NT2/D1 (cell line): ENCODE measurements at regions not wholly inside any gene's neighbourhood (a gene's known extent, or its start where the extent isn't known, plus 50 kb on each side); places are given as distances from the start of the nearest gene placed in this dataset.
"Not testable (repeated sequence)": the region's sequence is repeated elsewhere in the genome, so short reads cannot be mapped to it uniquely, and the experiment has no call there.

Experiments used
- DNase-seq: peaks from one replicate; pipeline ENCODE4 v3.0.0-alpha.2; 2011; ENCODE audit warnings: low read depth, low spot score
- H3K27me3 ChIP-seq: 2 replicates; pipeline ENCODE4 v1.6.0; 2011; ENCODE audit warnings: mild to moderate bottlenecking; ENCODE audit not compliant: insufficient read length, insufficient read depth
- H3K36me3 ChIP-seq: 2 replicates; pipeline ENCODE4 v1.6.1; 2011; ENCODE audit warnings: mild to moderate bottlenecking, low read length, mixed read lengths; ENCODE audit not compliant: insufficient read depth, insufficient read length
- H3K4me1 ChIP-seq: 2 replicates; pipeline ENCODE4 v1.5.1; 2011; ENCODE audit not compliant: insufficient read depth, insufficient read length
- H3K4me3 ChIP-seq: 2 replicates; pipeline ENCODE4 v1.5.1; 2011; ENCODE audit warnings: low read depth; ENCODE audit not compliant: insufficient read length
- H3K9ac ChIP-seq: 2 replicates; pipeline ENCODE4 v1.6.0; 2011; ENCODE audit warnings: low read depth; ENCODE audit not compliant: insufficient read length
- H3K9me3 ChIP-seq: 2 replicates; pipeline ENCODE4 v1.5.1; 2011; ENCODE audit warnings: mild to moderate bottlenecking, low read length; ENCODE audit not compliant: insufficient read depth
- SUZ12 ChIP-seq: IDR thresholded peaks from 2 replicates; pipeline ENCODE4 v1.6.1; 2011; ENCODE audit not compliant: insufficient read length, insufficient read depth; ENCODE audit errors: extremely low read depth
- YY1 ChIP-seq: IDR thresholded peaks from 2 replicates; pipeline ENCODE4 v1.6.1; 2011; ENCODE audit not compliant: insufficient read length, insufficient read depth
- ZNF274 ChIP-seq: IDR thresholded peaks from 2 replicates; pipeline ENCODE4 v1.6.1; 2011; ENCODE audit warnings: mild to moderate bottlenecking, low read depth, low read length

GRCh38 chr22:22697377-22698117, 53.1 kb downstream of the GGTLC2 start:
- Histone ChIP-seq H3K36me3 (no peaks in the 10 kb centered on the region), H3K4me3 (no peak overlapping the region), H3K27me3 (peaks cover 98% of the 10 kb centered on the region), H3K4me1 (no peaks in the 10 kb centered on the region), H3K9me3 (no peaks in the 10 kb centered on the region), H3K9ac (no peak overlapping the region)
- TF ChIP-seq YY1 (no peak), ZNF274 (no peak), SUZ12 (no peak)
- no peak for DNase-seq

DNA sequence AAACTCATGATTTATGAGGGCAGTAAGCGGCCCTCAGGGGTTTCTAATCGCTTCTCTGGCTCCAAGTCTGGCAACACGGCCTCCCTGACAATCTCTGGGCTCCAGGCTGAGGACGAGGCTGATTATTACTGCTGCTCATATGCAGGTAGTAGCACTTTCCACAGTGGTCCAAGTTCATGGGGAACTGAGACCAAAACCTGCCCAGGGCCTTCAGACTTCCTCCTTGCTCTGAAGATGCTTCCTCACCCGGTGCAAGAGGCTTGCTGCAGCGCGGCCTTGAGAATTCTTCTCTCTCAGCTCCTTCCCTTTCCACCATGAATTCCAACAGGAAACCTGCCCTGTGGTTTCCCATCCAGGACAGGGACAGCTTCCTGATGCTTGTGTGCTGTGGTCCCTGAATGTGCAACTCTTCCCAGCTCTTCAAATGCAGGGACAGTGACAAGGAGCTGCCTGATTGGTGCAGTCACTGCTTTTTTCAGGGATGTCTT, 53.9 kb downstream of the GGTLC2 start:
- no peaks in the 10 kb centered on the region for H3K9me3 ChIP-seq
- H3K4me1 ChIP-seq: no peaks in the 10 kb centered on the region
- no peak overlapping the region for H3K4me3 ChIP-seq
- TF ChIP-seq SUZ12: no peak
- TF ChIP-seq YY1: no peak
- no peak for TF ChIP-seq ZNF274
- H3K27me3 ChIP-seq: peaks cover 98% of the 10 kb centered on the region
- no peak overlapping the region for H3K9ac ChIP-seq
- no peak for DNase-seq
- no peaks in the 10 kb centered on the region for H3K36me3 ChIP-seq

DNA sequence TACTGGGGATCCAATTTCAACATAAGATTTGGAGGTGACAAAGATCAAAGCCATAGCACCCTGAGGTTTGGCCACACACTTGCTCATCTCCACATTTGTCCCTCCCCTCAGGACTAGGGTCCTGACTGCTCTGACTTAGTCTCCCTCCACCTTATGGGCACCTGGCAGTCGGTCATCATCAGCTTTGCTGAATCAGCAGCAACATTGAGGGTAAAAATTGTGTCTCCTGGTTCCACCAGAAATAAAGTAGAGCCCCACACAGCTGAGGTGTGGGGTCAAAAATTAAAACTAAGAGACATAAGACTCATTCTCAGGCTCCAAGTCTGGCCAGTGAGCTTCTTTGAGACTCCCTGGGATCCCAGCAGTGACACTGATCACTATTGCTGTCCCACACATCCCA, 56.2 kb downstream of the GGTLC2 start:
- H3K4me3 ChIP-seq: no peak overlapping the region
- H3K27me3 ChIP-seq: peaks cover 98% of the 10 kb centered on the region
- H3K4me1 ChIP-seq: no peaks in the 10 kb centered on the region
- H3K36me3 ChIP-seq: no peaks in the 10 kb centered on the region
- no peak for DNase-seq
- TF ChIP-seq ZNF274 (no peak), YY1 (no peak), SUZ12 (no peak)
- H3K9me3 ChIP-seq: no peaks in the 10 kb centered on the region
- no peak overlapping the region for H3K9ac ChIP-seq

DNA sequence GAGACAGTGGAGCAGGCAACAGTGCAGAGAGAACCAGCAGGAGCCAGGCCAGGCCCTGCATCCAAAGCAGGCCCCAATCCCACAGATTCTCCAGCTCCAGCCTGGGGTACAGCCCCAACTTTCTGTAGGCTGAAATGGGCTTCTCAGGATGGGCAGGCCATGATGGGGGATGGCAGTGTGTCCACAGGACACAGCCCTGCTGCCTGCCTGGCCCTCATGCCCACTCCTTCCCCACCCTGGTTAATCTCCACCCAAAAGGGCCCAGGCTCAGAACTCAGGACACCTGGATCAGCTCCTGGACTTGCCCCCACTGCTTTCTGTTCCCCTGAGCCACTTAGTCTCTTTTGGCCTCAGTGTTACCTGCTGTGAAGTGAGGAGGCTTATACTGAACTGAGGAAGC, 57.1 kb downstream of the GGTLC2 start:
- H3K9me3 ChIP-seq, H3K36me3 ChIP-seq, DNase-seq, H3K4me3 ChIP-seq, H3K9ac ChIP-seq, H3K4me1 ChIP-seq: not testable (repeated sequence)
- H3K27me3 ChIP-seq: peaks cover 99% of the 10 kb centered on the region

DNA sequence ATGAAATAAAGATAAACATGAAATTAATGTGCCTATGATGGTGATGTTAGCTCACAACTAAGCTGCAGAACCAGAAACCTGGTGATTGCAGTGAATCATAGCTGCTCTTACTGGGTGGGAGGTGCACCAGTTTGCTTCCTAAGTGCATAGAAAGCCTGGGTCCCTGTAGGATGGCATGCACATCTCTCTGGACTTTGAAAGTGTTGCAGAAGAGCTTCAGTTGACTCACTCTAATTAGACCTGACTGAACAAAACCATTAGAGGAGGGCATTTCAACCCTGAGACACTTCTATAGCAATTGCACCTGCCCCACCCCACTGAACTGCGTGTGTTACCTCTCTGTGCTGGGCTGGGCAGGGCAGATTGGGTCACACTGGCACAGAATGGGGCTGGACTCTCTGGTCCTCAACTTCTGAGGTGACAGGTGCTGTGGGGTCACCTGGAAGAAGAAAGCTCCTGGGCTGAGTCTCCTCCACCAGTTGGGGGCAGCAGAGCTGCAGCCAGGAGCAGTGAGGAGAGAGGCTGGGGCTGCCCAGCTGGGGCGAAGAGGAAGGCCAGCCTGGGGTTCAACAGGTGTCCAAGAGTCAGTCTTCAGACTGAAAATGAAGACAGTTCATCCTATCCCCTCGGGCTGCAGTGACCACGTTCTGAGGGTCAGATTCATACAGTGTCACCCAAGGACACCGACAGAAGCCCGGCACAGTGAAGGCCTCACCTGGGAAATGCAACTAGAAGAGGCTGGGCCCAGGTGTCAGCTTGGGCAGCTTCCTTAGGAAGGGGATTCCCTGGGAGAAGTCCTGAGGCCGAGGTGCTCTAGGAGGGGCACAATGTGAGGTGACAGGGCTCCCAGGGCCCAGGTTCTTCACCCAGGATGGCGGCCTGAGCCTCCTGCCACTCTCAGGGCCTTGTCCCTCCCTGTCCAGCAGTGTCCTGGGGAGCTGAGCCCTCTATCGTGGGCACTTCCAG, 58.1 kb downstream of the GGTLC2 start:
- Histone ChIP-seq H3K9me3 (no peaks in the 10 kb centered on the region), H3K4me3 (no peak overlapping the region), H3K27me3 (peaks cover 99% of the 10 kb centered on the region), H3K36me3 (no peaks in the 10 kb centered on the region), H3K9ac (no peak overlapping the region), H3K4me1 (no peaks in the 10 kb centered on the region)
- TF ChIP-seq SUZ12 (no peak), YY1 (no peak), ZNF274 (no peak)
- DNase-seq: no peak

GRCh38 chr22:22703203-22703570, 58.8 kb downstream of the GGTLC2 start:
- Histone ChIP-seq H3K9me3 (no peaks in the 10 kb centered on the region), H3K27me3 (peaks cover 96% of the 10 kb centered on the region), H3K9ac (no peak overlapping the region), H3K4me1 (no peaks in the 10 kb centered on the region), H3K36me3 (no peaks in the 10 kb centered on the region), H3K4me3 (no peak overlapping the region)
- no peak for TF ChIP-seq SUZ12
- no peak for TF ChIP-seq ZNF274
- TF ChIP-seq YY1: no peak
- DNase-seq: no peak

DNA sequence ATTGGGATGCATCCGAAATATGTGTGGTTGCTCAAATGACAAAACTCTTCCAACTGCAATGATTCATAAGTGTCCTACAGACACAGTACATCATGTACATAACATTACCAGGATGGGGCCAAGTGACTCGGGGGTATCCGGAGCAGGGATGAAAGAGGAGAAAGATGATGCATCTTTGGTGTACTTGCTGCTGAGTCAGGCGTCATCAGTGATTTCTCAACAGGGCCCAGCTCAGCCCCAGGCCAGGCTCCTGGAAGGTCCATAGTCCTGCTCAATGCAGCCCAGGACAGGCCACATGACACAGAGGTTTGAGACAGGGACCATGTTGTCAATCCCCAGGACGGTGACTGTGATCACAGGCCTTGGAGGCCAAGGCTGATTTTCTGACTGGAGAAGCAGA, 59.3 kb downstream of the GGTLC2 start:
- no peak overlapping the region for H3K9ac ChIP-seq
- no peaks in the 10 kb centered on the region for H3K36me3 ChIP-seq
- H3K4me3 ChIP-seq: no peak overlapping the region
- no peaks in the 10 kb centered on the region for H3K9me3 ChIP-seq
- TF ChIP-seq ZNF274: no peak
- no peak for TF ChIP-seq SUZ12
- no peak for TF ChIP-seq YY1
- no peak for DNase-seq
- peaks cover 96% of the 10 kb centered on the region for H3K27me3 ChIP-seq
- no peaks in the 10 kb centered on the region for H3K4me1 ChIP-seq
